ENCODE measurements at regions not wholly inside any gene's neighbourhood (a gene's known extent, or its start where the extent isn't known, plus 50 kb on each side); places are given as distances from the start of the nearest gene placed in this dataset.

- TF ChIP-seq CTCF (IDR thresholded peaks at IDR 0.05): no peak
- no peak for DNase-seq (ENCODE audit: low spot score)
- ATAC-seq (ENCODE audit: low FRiP score): no peak
These were observed 538.0 kb upstream of the CAMK1G start for GRCh38 chr1:209045331-209046057.

- no peak for TF ChIP-seq CTCF (IDR thresholded peaks at IDR 0.05)
- ATAC-seq (ENCODE audit: low FRiP score): no peak
- DNase-seq (ENCODE audit: low spot score): no peak
These were observed 537.5 kb upstream of the CAMK1G start for GRCh38 chr1:209046058-209046417.

- no peak for TF ChIP-seq CTCF (IDR thresholded peaks at IDR 0.05)
- ATAC-seq (ENCODE audit: low FRiP score) (no peak), DNase-seq (ENCODE audit: low spot score) (no peak)
These were observed 536.6 kb upstream of the CAMK1G start for GRCh38 chr1:209046935-209047334.

- ATAC-seq (ENCODE audit: low FRiP score) (no peak), DNase-seq (ENCODE audit: low spot score) (no peak)
- no peak for TF ChIP-seq CTCF (IDR thresholded peaks at IDR 0.05)
These were observed 534.4 kb upstream of the CAMK1G start for GRCh38 chr1:209048941-209049669.

GRCh38 chr1:209051570-209051969 lies 531.9 kb upstream of the CAMK1G start:
- no peak for TF ChIP-seq CTCF (IDR thresholded peaks at IDR 0.05)
- DNase-seq (ENCODE audit: low spot score): no peak
- ATAC-seq (ENCODE audit: low FRiP score): peak; percentile 28

GRCh38 chr1:209053587-209053986 lies 529.9 kb upstream of the CAMK1G start:
- ATAC-seq (ENCODE audit: low FRiP score): no peak
- no peak for DNase-seq (ENCODE audit: low spot score)
- no peak for TF ChIP-seq CTCF (IDR thresholded peaks at IDR 0.05)

GRCh38 chr1:209057083-209057482 lies 526.4 kb upstream of the CAMK1G start:
- DNase-seq (ENCODE audit: low spot score) (no peak), ATAC-seq (ENCODE audit: low FRiP score) (no peak)
- TF ChIP-seq CTCF (IDR thresholded peaks at IDR 0.05): no peak
